ENCODE measurements at regions not wholly inside any gene's neighbourhood (a gene's known extent, or its start where the extent isn't known, plus 50 kb on each side); places are given as distances from the start of the nearest gene placed in this dataset.

- TF ChIP-seq PKNOX1 (IDR thresholded peaks at IDR 0.05) = no peak
- TF ChIP-seq, protein P1, sequence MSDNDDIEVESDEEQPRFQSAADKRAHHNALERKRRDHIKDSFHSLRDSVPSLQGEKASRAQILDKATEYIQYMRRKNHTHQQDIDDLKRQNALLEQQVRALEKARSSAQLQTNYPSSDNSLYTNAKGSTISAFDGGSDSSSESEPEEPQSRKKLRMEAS (CRISPR knock-in tag; IDR thresholded peaks at IDR 0.05) = no peak
- TF ChIP-seq ZNF507 (tag; conservative IDR thresholded peaks at IDR 0.05) = no peak
- no peak for TF ChIP-seq MAFG (tag; conservative IDR thresholded peaks at IDR 0.05)
- TF ChIP-seq OTX1 (CRISPR knock-in tag; IDR thresholded peaks at IDR 0.05) = no peak
- TF ChIP-seq ARID3A (IDR thresholded peaks at IDR 0.05; ENCODE audit: borderline replicate concordance, low read depth, low read length) = no peak
- no peak for TF ChIP-seq STAT5B (CRISPR knock-in tag; IDR thresholded peaks at IDR 0.05)
- no peak for TF ChIP-seq ZNF217 (CRISPR knock-in tag; IDR thresholded peaks at IDR 0.05)
- TF ChIP-seq HES1 (IDR thresholded peaks at IDR 0.05; ENCODE audit: low read depth) = no peak
Measured at GRCh38 chr12:41745593-41745992, 399.1 kb downstream of the GXYLT1 start (continued).

Data from K562 (cell line).